GM19043 (cell line): ENCODE measurements at regions not wholly inside any gene's neighbourhood (a gene's known extent, or its start where the extent isn't known, plus 50 kb on each side); places are given as distances from the start of the nearest gene placed in this dataset.
"Not testable (repeated sequence)": the region's sequence is repeated elsewhere in the genome, so short reads cannot be mapped to it uniquely, and the experiment has no call there.

Source experiments
- ATAC-seq: cut with Tn5 transposase; IDR thresholded peaks from one replicate; pipeline ENCODE4 v1.9.1; 2021; ENCODE audit warnings: low read depth; ENCODE audit not compliant: unreplicated experiment

DNA sequence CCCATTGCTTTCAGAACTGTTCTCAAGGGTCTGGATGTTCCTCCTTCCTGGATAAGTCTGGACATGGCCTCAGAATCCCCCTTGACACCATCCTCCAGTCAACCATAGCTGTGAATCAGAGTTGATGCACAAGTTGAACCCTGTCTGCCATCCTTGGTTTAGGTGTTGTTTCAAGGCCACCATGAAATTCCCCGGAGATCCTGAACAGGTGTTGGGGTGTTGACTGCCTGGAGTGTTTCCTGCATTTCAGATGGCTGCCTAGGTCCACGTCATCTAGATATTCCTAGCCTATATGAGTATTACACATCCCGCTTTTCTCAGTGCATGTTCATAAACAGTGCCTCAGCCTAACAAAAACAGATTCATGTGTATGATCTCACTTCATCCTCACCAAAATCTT lies 86.7 kb upstream of the PWP1 start:
- ATAC-seq, result no peak

DNA sequence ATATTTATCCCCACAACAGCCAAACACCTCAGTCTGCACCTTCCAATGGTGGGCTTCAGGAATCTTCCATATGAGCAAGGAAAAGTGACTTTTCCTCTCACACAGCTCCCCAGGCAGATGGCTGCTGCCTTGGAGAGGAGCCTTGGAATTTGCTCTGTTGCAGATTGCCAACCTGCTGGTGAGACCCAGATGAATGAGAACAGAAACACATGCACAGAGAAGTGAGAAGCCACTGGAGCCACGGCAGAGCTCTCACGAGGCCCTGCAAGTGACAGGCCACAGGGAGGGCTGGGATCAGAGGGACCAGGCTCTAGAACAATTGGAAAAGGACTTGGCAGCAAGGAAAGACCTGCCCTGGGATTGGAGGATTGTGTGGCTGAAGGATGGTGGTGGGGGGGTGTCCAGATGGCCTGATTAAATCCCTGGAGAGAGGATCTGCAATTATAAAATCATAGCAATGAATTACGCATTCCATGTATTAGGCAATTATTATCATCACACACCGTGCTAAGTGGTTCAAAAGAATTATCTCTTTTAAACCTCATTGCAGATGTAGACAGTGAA lies 84.9 kb upstream of the PWP1 start:
- ATAC-seq, result no peak

DNA sequence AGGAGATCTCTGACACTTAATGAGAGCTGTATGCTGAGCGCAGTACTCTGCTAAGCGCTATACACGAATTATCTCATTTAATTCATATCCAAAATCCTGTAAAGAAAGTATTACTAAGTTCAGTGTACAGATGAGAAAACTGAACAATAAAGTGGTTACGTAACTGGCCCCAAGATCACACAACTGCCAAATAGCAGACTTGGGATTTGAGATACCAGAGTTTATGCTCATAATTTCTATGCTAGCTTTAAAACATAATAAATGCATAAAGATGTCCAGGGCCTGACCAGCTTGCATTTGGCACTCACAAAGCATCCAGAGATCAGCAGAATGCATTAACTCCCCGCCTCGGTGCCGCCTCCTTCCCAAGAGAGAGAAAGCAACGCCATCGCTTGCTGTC lies 83.2 kb upstream of the PWP1 start:
- no peak for ATAC-seq

DNA sequence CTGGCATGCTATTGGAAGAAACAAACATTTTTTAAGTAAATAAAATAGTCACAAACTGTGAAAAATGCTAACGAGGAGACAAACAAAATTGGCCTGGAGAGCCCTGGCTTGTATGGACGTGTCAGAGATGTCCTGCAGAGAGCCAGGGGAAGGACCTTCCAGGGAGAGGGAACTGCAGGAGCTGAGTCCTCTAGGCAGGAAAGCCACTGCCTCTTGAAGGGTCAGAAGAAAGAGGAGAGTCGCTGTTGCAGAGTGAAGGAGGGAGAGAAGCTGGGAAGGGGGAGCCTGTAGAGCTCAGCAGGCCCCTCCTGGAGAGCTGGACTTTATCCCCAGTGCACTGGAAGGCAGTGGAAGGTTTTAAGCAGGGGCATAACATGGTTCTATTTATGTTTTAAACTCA lies 80.3 kb upstream of the PWP1 start:
- ATAC-seq, result no peak

DNA sequence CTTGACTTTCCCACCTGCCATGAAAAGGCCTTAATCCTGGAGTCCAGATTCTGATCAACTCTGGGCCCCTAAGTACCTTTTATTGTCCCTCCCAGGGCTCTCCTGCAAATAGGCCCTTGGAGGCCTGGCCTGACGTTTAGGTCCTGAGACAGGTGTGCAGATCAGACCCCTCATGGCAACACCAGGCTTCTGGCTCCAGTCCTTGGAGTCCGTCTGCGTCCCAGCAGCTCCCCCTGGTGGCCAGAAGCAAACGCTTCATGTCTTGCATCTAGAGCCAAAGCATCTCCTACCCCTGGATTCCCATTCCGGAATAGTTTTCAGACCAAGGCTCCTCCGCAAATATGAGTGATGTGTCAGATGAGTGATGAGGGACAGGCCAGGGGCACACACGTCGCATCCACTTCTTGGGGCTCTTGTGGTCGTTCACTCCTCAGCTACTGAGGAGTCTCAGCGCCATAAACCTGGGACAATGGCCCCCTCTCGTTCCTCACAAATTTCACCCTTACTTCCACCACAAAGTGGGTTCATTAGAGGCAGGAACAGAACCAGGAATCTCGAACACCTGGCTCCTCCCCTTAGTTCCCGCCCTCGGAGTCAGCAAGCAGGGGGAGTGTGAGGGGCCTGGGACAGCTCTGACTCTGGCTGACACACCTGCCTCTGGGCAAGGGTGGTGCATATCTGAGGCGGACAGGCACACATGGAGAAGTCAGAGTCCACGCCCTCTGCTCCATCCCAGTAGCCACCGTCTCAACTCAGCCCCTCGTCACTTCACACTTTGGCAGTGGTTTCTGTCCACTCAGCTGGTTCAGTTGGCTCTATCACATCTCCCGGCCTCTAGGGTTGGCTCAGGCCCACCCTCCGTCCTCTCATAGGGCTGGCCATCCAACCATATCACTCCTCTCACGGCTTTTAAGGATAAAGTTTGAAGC lies 77.9 kb upstream of the PWP1 start:
- ATAC-seq, result peak; percentile 63

DNA sequence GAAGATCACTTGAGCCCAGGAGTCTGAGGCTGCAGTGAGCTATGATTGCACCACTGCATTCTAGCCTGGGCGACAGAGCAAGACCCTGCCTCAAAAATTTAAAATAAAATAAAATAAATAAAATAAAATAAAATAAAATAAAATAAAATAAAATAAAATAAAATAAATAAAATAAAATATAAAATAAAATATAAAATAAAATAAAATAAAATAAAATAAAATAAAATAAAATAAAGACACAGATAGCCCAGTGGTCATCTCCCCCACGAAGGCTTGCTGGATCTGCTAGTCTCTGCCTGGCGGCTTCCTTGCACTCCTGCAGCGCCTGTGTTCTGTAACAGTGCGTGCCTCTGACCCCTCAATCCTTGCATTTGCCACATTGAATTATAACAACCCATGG lies 76.8 kb upstream of the PWP1 start:
- not testable (repeated sequence) for ATAC-seq

DNA sequence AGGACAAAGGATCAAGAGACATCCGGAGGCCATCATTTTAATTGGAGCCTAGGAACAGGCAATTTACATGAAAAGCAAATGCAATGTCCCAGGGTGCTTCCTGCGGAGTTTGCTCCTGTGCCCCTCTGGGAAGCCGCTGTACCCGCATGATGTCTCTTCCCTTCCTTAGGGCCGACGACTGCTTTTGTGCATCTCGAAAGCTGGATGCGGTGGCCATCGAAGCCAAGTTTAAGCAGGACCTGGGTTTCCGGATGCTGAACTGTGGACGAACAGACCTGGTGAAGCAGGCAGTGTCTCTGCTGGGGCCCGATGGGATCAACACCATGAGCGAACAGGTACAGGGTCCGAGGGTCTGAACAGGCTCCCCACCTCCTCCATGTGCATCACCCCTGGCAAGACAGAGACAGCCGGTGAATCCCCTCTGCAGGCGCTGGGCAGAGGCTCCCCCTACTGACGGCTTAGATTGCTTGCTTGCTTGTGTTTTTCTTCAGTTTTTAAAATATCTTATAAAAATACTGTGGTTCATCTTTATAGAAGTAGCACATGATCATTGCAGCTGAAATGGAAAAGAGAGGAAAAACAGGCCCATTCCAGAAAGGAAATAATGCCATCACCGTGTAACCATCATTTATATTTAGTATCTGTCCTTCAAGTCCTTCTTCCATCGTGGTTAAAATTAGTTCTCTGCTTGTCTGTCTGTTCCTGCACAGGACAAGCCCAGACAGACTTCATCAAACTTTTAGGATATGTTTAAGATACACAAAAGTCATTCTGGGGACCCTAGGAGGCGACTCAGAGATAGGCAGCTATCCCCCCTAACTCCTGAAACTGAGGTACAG lies 75.4 kb upstream of the PWP1 start:
- ATAC-seq, result no peak

DNA sequence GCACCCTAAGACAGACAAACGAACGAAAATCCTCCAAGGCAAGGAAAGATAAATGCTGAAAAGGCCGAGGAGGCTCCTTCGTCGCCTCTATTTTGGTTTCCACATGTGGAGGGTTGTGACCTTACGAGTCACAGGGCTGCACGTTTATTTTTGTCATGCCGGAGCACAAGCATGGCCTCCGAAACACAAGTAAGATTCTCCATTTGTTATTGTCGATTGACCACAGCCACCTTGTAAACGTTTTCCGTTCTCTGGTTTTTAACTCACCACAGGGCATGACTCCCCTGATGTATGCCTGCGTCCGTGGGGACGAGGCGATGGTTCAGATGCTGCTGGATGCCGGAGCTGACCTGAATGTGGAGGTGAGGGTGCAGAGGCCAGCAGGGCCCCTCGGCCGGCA lies 73.1 kb upstream of the PWP1 start:
- ATAC-seq, result no peak

DNA sequence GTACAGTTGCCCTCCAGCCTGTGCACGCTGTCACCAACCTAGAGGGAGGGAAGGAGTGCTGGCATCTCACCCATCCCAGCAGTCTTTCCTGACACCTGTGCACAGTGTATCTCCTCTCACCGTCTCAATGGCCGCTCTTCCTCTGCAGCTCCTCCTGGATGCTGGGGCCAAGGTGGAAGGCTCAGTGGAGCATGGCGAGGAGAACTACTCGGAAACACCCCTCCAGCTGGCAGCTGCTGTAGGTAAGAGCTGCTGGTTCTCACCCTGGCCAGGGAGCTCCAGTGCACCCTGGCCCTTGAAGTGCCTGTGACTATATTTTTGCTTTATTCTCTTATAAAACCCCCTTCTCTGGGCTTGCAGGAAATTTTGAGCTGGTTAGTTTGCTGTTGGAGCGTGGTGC lies 68.7 kb upstream of the PWP1 start:
- ATAC-seq, result no peak

DNA sequence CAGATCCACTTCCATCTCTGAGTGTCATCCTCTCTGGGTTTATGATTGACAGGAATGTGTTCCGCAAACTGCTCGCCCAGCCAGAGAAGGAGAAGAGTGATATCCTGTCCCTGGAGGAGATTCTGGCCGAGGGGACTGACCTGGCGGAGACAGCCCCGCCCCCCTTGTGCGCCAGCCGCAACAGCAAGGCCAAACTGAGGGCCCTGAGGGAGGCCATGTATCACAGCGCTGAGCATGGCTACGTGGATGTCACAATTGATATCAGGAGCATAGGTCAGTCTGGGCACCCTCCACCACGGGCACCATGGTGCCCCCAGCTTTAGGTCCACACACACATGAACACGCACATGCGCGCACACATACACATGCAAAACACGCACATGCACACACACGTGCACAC lies 67.5 kb upstream of the PWP1 start:
- no peak for ATAC-seq

DNA sequence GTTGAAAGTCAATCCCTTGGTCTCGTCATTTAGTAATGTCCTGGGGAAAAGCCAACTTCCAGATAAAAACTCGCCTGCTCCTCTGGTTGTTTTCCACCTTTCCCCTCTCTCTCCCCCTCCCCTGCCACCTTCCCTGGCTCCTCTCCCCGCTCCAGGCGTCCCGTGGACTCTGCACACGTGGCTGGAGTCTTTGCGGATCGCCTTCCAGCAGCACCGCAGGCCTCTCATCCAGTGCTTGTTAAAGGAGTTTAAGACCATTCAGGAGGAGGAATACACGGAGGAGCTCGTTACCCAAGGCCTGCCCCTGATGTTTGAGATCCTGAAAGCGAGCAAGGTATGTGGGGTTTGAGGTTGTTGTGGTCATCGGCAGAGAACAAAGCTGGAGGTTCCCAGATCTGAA lies 65.8 kb upstream of the PWP1 start:
- ATAC-seq, result no peak

DNA sequence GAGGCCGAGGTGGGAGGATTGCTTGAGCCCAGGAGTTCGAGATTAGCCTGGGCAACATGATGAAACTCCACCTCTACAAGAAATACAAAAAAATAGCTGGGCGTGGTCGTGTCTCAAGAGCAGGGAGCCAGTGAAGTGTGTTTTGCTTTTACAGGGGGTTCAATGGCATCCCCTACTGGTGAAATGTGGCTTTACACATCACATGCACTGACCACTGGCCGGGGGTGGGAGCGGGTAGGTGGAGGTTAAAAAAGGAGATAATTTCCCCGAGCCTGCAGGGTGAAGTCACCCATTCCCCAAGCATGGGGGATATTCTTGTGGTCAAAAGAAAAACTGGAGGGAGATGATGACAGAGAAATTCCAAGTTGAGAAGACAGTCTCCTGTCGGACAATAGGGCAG lies 63.6 kb upstream of the PWP1 start:
- ATAC-seq, result no peak

DNA sequence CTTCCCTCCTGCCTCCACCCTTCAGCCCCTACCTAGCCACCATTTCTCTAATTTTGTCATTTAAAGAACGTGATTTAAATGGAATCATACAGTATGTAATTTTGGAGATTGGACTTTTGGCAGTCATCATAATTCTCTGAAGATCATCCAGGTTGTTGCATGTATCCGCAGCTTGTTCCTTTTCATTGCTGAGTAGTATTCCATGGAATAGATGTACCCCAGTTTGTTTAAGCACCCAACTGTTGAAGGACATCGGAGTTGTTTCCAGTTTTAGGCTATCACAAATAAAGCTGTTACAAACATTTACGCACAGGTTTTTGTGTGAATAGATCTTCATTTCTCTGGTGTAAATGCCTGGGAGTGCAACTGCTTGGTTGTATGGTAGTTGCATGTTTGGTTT lies 61.1 kb upstream of the PWP1 start:
- ATAC-seq, result no peak

DNA sequence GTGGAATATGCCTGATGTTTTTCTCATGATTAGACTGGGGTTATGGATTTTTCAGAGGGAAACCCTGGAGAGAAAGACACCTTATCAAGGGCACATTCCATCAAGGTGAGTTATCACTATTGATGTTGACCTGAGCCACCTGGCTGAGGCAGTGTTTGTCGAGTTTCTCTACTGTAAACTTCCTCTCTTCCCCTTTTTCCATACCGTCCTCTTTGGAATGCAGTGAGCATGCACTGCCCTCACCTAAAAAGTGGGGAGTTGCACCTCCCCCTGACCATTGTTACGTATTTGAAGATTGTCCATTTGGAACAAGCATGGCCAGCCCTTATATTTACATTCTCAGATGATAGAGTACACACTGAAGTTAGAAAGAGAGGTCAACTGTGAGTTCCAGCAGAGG lies 53.9 kb upstream of the PWP1 start:
- no peak for ATAC-seq

DNA sequence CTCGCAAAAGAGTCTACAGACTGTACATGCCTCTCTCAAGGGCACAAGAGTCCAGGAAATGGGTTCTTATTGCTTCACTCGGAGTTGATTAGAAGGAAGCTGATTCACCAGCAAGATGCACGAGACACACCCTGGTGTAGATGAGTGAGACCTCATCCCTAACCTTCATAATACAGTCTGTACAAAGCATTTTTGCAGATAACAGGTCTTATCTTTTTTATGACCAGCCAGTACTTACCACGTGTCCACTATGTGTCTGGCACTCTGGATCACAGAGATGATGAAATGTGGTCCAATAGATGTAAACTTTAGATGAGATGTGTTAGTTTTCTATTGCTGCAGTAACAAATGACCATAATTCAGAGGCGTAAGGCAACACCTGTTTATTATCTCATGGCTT lies 53.4 kb upstream of the PWP1 start:
- no peak for ATAC-seq

DNA sequence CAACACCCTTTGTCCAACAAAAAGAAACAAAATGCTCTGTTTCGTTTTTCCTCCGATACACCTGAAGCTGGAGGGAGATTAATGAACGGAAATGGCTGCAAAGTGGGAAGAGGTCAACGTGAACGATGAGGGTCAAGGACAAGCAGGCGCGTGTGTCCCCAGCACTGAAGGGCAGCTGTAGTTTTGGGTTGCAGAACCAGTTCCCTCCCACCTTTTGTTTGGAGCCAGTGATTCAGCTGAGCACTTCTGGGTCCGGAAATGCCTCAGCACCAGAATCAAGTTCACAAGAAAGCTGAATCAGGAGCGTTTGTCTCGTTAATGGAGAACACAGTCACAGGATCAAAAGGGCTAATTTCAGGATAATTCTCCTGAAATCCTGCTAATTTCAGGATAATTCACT lies 51.1 kb upstream of the PWP1 start:
- ATAC-seq, result no peak

DNA sequence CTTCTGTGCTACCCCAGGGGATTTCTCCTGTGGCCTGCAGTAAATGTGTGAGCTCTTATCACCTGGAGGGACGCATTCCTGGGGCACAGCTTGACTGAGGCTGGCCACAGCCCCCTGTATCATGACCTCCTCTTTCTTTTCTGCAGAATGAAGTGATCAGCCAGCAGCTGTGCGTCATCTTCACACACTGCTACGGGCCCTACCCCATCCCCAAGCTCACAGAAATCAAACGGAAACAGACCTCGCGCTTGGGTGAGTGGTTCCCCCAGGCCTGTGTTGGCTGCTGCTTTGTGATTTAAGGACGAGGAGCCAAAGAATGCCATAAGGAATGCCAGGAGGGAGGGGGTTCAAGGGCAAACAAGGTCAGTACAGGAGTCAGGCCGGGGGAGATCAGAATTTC lies 50.5 kb upstream of the PWP1 start:
- ATAC-seq, result no peak
